ENCODE measurements at regions not wholly inside any gene's neighbourhood (a gene's known extent, or its start where the extent isn't known, plus 50 kb on each side); places are given as distances from the start of the nearest gene placed in this dataset.
A peak's percentile ranks its signal among the peaks of the same experiment; 100 is the strongest.

DNA sequence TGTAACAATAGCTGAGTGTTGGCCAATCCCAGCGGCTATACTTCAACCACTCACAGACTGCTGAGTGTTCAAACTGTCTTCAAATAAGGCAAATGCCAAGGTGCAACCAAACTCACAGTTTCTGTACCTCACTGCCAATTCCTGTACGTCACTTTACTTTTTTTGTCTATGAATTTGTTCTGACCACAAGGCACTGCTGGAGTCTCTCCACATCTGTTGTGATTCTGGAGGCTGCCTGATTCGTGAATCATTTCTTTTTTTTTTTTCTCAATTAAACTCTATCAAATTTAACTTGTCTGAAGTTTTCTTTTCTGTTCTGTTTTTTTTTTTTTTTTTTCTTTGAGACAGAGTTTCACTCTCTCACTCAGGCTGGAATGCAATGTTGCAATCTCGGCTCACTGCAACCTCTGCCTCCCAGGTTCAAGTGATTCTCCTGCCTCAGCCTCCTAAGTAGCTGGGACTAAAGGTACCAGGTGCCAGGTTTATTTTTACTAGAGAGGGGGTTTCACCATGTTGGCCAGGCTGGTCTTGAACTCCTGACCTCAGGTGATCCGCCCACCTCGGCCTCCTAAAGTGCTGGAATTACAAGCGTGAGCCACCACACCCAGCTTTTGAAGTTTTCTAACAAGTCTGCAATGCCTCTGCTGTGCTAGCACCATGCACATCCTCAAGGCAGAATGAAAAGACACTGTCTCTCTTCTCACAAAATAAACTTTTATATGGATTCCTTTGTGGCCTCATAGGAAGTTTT, 401.7 kb downstream of the IRS2 start:
- Histone ChIP-seq H3K9me2 (ENCODE audit: insufficient read depth) (no peaks in the 10 kb centered on the region), H2AFZ (no peak overlapping the region), H3K27me3 (replicated peaks; ENCODE audit: insufficient read depth) (no peaks in the 10 kb centered on the region), H3K9ac (no peak overlapping the region), H4K20me1 (ENCODE audit: insufficient read depth) (no peaks in the 10 kb centered on the region), H3F3A (ENCODE audit: insufficient read depth) (peaks cover 48% of the 10 kb centered on the region), H3K27ac (peak overlapping the region; percentile 60), H3K4me2 (ENCODE audit: unreplicated experiment) (peak overlapping the region; percentile 44), H3K4me3 (no peak overlapping the region), H3K9me3 (ENCODE audit: low read depth) (no peaks in the 10 kb centered on the region), H3K79me2 (ENCODE audit: insufficient read depth) (no peaks in the 10 kb centered on the region), H3K36me3 (ENCODE audit: low read depth) (no peaks in the 10 kb centered on the region), H3K4me1 (ENCODE audit: insufficient read depth) (peaks cover 47% of the 10 kb centered on the region)
- TF ChIP-seq EZH2 (IDR thresholded peaks at IDR 0.05; ENCODE audit: insufficient read depth, poor library complexity, severe bottlenecking) (no peak), EZH2phosphoT487 (IDR thresholded peaks at IDR 0.05; ENCODE audit: insufficient read depth, low read depth) (no peak)
- WGBS, 2 experiments (ENCODE audit: low coverage in 1 of 2, low lambda C conversion rate in 2 of 2, missing lambda C conversion rate in 2 of 2) = 10 to 15% methylated on average over 7 of the region's 7 CpGs
- in situ Hi-C loops (cut with MboI) = no loop called here
- DNase-seq = peak; percentile 90

GRCh38 chr13:109383683-109384082, 402.7 kb downstream of the IRS2 start:
- Histone ChIP-seq H3K4me1 (ENCODE audit: insufficient read depth) (peaks cover 39% of the 10 kb centered on the region), H3K9ac (no peak overlapping the region), H3K9me3 (ENCODE audit: low read depth) (no peaks in the 10 kb centered on the region), H3K79me2 (ENCODE audit: insufficient read depth) (no peaks in the 10 kb centered on the region), H3K4me3 (no peak overlapping the region), H3K27ac (peak overlapping the region; percentile 60), H3K27me3 (replicated peaks; ENCODE audit: insufficient read depth) (no peaks in the 10 kb centered on the region), H3K4me2 (ENCODE audit: unreplicated experiment) (no peak overlapping the region), H3K9me2 (ENCODE audit: insufficient read depth) (no peaks in the 10 kb centered on the region), H3F3A (ENCODE audit: insufficient read depth) (peaks cover 42% of the 10 kb centered on the region), H2AFZ (no peak overlapping the region), H4K20me1 (ENCODE audit: insufficient read depth) (no peaks in the 10 kb centered on the region), H3K36me3 (ENCODE audit: low read depth) (no peaks in the 10 kb centered on the region)
- TF ChIP-seq EZH2phosphoT487 (IDR thresholded peaks at IDR 0.05; ENCODE audit: insufficient read depth, low read depth) (no peak), EZH2 (IDR thresholded peaks at IDR 0.05; ENCODE audit: insufficient read depth, poor library complexity, severe bottlenecking) (no peak)
- WGBS, 2 experiments (ENCODE audit: low coverage in 1 of 2, low lambda C conversion rate in 2 of 2, missing lambda C conversion rate in 2 of 2) = 7 to 22% methylated on average over 1 of the region's 1 CpG
- peak; percentile 74 for DNase-seq
- in situ Hi-C loops (cut with MboI) = no loop called here

- Histone ChIP-seq H3K4me2 (ENCODE audit: unreplicated experiment) (peak overlapping the region; percentile 75), H3K27ac (peak overlapping the region; percentile 78), H3K4me1 (ENCODE audit: insufficient read depth) (peaks cover 36% of the 10 kb centered on the region), H3K9me3 (ENCODE audit: low read depth) (no peaks in the 10 kb centered on the region), H3K9me2 (ENCODE audit: insufficient read depth) (no peaks in the 10 kb centered on the region), H3K79me2 (ENCODE audit: insufficient read depth) (no peaks in the 10 kb centered on the region), H3K9ac (peak overlapping the region; percentile 45), H3K36me3 (ENCODE audit: low read depth) (no peaks in the 10 kb centered on the region), H3F3A (ENCODE audit: insufficient read depth) (peaks cover 37% of the 10 kb centered on the region), H4K20me1 (ENCODE audit: insufficient read depth) (no peaks in the 10 kb centered on the region), H3K4me3 (peak overlapping the region; percentile 49), H2AFZ (peak overlapping the region; percentile 63), H3K27me3 (replicated peaks; ENCODE audit: insufficient read depth) (no peaks in the 10 kb centered on the region)
- DNase-seq = peak; percentile 76
- 2 to 4% methylated on average over 5 of the region's 5 CpGs for WGBS, 2 experiments (ENCODE audit: low coverage in 1 of 2, low lambda C conversion rate in 2 of 2, missing lambda C conversion rate in 2 of 2)
- TF ChIP-seq EZH2 (IDR thresholded peaks at IDR 0.05; ENCODE audit: insufficient read depth, poor library complexity, severe bottlenecking) (no peak), EZH2phosphoT487 (IDR thresholded peaks at IDR 0.05; ENCODE audit: insufficient read depth, low read depth) (no peak)
- in situ Hi-C loops (cut with MboI) = no loop called here
Observed at GRCh38 chr13:109381546-109382180, 404.7 kb downstream of the IRS2 start.

GRCh38 chr13:109380457-109380856, 405.9 kb downstream of the IRS2 start:
- in situ Hi-C loops (cut with MboI) = no loop called here
- WGBS, 2 experiments (ENCODE audit: low coverage in 1 of 2, low lambda C conversion rate in 2 of 2, missing lambda C conversion rate in 2 of 2) = 62 to 63% methylated on average over 7 of the region's 7 CpGs
- Histone ChIP-seq H3K4me2 (ENCODE audit: unreplicated experiment) (no peak overlapping the region), H3K9ac (no peak overlapping the region), H4K20me1 (ENCODE audit: insufficient read depth) (no peaks in the 10 kb centered on the region), H3K79me2 (ENCODE audit: insufficient read depth) (no peaks in the 10 kb centered on the region), H3K36me3 (ENCODE audit: low read depth) (no peaks in the 10 kb centered on the region), H3K9me2 (ENCODE audit: insufficient read depth) (no peaks in the 10 kb centered on the region), H3K27ac (no peak overlapping the region), H2AFZ (0 out of 2 replicates have a peak overlapping the region, but pooled peaks have one; percentile 63), H3K4me1 (ENCODE audit: insufficient read depth) (peaks cover 34% of the 10 kb centered on the region), H3K27me3 (replicated peaks; ENCODE audit: insufficient read depth) (no peaks in the 10 kb centered on the region), H3K9me3 (ENCODE audit: low read depth) (no peaks in the 10 kb centered on the region), H3F3A (ENCODE audit: insufficient read depth) (peaks cover 35% of the 10 kb centered on the region), H3K4me3 (no peak overlapping the region)
- no peak for DNase-seq
- TF ChIP-seq EZH2phosphoT487 (IDR thresholded peaks at IDR 0.05; ENCODE audit: insufficient read depth, low read depth) (no peak), EZH2 (IDR thresholded peaks at IDR 0.05; ENCODE audit: insufficient read depth, poor library complexity, severe bottlenecking) (no peak)
